GOT3 (cell line): ENCODE measurements at regions not wholly inside any gene's neighbourhood (a gene's known extent, or its start where the extent isn't known, plus 50 kb on each side); places are given as distances from the start of the nearest gene placed in this dataset.
"Not testable (repeated sequence)": the region's sequence is repeated elsewhere in the genome, so short reads cannot be mapped to it uniquely, and the experiment has no call there.

Experiments used
- DNase-seq: peaks from one replicate; lab custom pipeline; 2025; ENCODE audit warnings: mixed read lengths; lab: John Stamatoyannopoulos, UW

DNA sequence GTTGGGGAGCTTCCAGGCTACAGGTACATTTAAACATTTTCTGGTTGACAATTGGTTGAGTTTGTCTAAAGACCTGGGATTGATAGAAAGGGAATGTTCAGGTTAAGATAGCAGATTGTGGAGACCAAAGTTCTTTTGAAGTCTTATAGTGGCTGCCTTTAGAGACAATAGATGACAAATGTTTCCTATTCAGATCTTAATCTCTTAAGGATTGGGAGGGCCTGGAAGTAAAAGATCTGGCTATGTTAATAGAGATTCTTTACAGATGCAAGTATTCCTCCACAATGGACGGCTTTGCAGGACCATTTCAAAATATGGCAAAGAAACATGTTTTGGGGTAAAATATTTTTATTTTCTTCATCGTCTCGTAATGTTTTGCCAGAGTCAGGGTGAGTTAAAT, 128.7 kb upstream of the TSC22D1 start:
- not testable (repeated sequence) for DNase-seq

DNA sequence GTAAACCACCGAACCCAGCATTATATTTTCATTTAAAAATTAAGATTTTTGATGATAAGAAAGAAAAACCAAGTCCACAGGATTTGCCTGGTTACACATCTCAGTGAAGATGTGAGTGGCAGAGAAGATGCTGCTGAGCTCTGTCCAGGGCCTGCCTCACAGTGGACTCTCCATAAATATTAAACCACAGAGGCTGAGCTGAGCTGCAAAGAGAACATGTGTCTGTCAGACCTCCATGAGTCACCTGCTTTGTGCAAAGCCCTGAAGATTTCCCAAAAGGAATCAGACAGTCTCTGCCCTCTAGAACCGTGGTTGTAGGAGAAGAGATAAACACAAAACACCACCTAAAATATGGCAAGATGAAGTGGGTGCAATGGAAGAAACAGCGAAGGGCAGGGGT, 127.2 kb upstream of the TSC22D1 start:
- DNase-seq, result no peak

DNA sequence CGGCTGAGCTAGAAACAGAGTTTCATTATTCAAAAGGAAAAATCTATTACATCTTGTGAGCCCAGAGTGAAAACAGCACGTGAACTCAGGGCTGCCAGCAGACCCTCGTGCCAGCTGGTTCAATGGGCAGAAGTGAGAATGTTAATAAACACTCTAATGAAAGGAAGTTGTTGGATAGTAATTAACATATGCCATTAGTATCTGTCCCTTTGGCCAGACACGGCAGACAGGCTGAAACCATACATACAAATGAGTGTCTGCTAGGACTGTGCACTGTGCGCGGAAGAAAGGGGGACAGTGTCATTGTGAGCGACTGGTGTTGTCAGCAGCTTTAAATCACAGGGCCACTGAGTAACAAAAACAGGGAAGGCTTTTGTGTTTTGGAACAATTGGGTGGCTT, 121.9 kb upstream of the TSC22D1 start:
- DNase-seq, result no peak

DNA sequence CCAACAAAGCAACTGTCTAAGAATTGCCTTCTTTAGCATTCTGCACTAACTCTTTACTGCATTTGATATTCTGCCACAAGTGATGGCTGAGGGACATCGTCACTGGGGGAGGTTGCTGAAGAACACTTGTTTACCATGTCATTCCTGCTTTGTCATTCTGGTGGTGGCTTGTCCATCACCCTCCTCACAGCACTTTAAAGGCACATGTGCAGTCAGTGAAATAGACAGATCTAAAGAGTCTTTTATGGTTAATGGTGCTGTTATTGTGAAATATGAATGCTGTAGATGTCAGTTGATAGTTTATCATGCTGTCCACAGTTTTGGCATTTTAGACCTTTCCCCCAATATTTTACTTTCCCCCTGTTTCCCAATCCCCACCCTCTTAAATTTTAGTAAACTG, 120.9 kb upstream of the TSC22D1 start:
- no peak for DNase-seq

GRCh38 chr13:44695520-44695919, 119.4 kb upstream of the TSC22D1 start:
- DNase-seq, result no peak

DNA sequence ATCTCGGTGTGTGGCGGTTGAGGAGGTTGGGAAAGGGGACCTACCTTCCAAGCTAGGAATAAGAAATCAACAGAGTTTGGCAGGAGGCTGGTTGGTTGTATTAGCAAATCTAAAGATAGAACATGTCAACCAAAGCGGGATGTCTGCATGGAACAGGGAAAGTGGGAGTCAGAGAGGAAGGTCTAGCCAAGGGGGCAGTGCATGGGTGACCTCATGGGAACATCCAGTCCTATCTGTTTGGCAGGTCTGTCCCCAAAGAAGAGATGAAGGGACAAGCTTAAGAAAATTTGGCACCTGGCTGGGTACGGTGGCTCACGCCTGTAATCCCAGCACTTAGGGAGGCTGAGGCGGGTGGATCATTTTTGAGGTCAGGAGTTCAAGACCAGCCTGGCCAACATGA, 118.7 kb upstream of the TSC22D1 start:
- DNase-seq, result no peak

- DNase-seq, result no peak
Measured at GRCh38 chr13:44694291-44694690, 118.2 kb upstream of the TSC22D1 start.

- no peak for DNase-seq
Measured at GRCh38 chr13:44693156-44693764, 117.1 kb upstream of the TSC22D1 start.

- DNase-seq, result no peak
Measured at GRCh38 chr13:44692173-44692713, 116.1 kb upstream of the TSC22D1 start.

DNA sequence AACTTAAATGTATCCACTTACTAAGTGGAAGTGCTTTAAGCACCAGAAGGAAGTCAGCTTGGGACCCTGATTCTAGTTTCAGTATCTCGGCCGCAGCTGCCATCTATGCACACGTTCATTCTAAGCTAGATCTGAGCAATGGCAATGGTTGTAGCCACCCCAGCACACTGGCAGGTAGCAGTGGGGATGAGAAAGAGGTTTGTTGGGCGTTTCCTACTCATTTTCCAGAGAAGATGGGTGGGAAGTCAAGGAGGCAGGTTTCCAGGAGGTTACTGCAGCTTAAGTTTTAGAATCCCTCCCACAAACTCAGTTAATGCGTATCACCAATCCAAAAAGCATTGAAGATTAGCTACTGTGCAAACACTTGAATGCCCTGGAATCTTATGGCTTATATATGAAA, 114.2 kb upstream of the TSC22D1 start:
- no peak for DNase-seq

DNA sequence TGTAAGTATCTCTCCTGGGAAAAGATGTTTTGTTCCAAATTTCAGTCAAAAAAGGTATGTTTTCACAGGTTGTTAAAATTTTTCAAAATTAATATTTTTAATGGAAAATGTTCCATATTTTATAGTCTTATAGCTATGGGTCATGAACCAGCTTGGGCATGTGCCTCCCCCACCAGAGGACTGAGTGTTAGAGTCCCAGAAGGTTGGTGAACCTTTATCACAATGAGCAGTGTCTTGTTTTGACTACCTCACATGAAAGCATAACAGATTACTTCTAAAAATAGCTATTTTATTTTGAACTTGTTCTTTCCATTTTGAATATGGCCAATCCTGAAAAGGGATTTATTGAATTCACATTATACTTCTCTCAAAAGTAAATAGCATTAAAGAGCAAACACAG, 112.5 kb upstream of the TSC22D1 start:
- DNase-seq, result no peak

DNA sequence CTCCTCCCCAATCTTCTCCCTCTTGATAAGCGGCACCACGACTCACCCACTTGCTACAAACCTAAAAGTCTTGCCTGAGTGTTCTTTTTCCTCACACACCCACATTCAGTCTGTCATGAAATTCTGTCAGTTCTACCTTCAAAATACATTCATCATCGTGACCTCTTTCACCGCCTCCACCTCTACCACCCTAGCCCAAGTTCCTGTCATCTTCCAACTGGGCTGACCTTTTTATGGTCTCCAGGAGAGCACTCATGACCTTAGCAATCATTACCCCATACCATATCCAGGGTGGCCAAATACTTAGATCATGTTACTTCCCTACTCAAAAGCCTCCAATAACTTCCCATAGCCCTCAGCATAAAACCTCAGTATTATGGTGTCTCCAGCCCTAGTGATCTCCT, 110.4 kb upstream of the TSC22D1 start:
- no peak for DNase-seq

DNA sequence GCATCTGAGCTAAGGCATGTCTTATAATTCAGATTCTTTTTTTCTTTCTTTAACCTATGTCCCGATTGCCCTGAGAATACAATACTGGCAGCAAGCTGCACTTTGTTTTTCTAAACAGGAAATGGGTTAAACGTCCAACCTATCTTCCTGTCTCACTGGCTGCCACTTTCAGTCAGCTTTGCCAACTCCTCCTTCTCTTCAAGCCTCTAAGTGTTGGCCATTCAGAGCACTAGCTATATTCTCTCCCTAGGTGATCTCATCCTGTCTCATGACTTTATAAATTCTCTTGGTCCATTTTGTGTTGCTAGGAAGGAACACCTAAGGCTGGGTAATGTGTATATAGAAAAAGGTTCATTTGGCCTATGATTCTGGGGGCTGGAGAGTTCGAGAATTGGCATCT, 109.5 kb upstream of the TSC22D1 start:
- no peak for DNase-seq

- DNase-seq, result not testable (repeated sequence)
Measured at GRCh38 chr13:44682416-44682815, 106.3 kb upstream of the TSC22D1 start.

DNA sequence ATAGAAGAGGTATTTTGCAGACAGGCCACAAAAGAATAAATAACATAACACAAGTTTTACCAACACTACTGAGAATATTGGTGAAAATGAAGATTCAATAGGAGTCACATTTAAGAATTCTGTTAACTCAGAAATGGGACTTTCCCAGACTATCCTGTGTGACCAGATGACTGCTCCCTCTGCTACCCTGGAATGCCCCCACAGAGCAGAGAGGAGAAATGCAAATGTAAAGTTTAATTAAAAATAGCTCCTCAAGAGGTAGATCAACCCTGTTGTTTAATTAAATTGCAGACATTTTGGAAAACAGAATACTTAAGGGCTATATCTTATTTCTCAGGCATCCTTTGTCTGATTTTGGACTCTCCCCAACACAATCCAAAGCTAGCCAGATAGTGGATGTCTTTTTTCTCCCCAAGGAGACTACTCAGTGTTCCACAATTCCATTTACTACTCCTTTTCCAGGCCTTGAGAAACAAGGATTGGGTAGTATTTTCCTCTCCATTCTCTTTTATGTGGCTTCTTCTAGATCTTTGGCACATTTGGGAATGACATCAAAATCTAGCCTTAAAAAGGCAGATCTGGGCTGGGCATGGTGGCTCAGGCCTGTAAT, 104.7 kb upstream of the TSC22D1 start:
- DNase-seq, result no peak

DNA sequence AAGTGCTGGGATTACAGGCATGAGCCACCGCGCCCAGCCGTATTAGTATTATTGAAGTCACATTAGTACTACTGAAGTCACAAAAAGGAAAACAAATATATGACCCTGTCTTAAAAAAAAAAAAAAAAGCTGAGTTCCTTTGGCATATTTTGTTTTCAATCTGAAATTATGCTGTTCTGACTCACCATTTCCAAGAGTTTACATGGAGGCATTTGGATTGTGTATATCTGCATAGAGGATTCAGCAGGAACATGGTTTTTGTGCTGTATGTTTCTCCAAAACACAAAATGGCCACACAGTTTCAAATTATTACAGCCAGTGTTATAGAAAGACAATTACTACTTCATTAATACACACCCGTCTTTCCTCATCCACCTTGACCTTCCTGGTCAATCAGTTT, 103.5 kb upstream of the TSC22D1 start:
- DNase-seq, result no peak

DNA sequence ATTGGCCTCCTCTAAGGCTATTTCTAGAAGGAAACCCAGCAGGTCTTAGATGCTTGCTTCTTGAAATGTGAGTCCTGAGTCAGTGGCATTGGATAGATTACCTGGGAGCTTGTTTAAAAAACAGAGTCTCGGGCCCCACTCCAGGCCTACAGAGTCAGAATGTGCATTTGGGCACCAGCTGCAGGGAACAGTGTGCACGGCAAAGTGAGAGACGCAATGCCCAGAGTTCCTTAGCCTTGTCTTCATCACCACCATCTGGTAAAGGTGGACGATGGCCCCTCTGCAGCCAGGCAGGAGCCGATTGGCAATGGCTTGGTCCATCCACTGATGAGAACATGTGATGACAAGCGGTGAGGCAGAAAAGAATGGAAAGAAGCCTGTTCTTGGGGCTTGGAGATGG, 102.1 kb upstream of the TSC22D1 start:
- no peak for DNase-seq

DNA sequence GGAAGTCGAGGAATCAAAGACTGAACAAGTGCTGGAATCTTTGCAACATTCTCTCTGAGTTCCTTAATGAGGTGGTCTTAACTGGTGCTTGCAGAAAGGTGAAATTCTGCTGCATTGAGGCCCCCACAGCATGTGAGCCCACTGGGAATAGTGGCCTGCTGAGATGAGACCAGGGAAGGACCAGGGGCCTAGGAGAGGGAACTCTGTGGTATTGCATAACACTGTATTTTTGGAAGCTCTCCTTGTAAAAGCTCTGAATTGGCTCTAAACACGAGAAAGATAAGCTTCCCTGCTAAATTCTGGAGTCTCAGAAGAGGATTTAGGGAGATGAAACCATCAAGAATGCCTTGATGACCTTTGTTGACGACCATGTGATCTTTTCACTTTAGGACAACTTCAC, 100.4 kb upstream of the TSC22D1 start:
- DNase-seq, result no peak

- DNase-seq, result no peak
Measured at GRCh38 chr13:44669534-44669933, 93.4 kb upstream of the TSC22D1 start.

DNA sequence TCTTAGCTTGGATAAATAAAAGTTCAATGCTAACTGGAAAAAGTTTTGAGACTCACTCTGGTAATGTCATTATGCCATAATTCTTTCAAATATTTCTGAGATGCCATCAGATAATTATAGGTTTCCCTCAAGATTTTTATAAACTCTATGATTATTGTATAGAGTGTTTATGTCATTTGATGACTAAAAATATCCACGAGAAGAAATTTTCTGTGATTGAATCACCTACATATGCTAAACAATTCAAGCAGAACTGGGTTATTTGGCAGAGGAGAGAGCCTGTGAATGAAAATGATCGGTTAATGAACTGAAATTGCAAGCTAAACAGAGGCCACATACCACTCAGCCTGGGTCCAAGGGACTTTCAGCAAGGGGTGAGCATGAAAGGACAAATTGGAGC, 92.6 kb upstream of the TSC22D1 start:
- no peak for DNase-seq

DNA sequence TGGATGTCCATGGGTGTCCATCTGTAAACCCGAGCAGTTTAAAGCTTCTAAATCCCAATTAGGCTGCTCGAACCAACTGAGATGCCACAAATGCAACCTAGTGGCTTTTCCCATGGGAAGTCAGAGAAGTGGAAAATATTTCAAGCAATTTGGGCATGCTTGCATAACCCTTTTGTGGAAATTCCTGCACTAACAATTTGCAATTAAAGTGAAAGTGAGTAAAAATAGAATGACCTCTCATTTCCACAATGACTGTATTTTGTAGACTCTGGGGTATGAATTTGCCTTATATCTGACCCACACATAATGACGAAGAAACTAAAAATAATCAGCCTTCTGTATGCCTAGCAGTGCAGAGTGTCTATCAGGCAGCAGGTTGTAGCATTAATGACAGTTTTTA, 91.8 kb upstream of the TSC22D1 start:
- no peak for DNase-seq

- not testable (repeated sequence) for DNase-seq
Measured at GRCh38 chr13:44666538-44666937, 90.4 kb upstream of the TSC22D1 start.

DNA sequence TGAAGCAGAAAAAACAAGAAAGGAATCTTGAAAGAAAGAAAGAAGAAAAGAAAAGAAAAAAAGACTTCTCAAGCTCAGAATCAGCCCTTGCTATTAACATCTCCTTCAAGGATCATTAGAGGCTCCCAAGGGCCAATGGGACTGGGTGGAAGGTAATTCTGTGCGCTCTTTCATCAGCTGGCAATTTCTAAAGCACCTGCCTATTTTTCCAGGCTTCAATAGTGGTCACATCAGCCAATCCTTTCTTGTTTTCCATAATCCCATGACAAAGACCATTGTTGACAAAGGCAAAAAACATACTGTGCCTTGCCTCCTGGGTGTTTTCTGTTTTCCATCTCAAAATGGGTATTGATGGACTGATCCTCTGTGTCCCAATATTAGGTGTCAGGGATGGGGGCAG, 88.2 kb upstream of the TSC22D1 start:
- DNase-seq, result no peak

- no peak for DNase-seq
Measured at GRCh38 chr13:44662515-44662914, 86.4 kb upstream of the TSC22D1 start.
